CD4-positive, alpha-beta T cell treated with Interleukin-1 beta for 1 hour (primary cell): ENCODE measurements at regions not wholly inside any gene's neighbourhood (a gene's known extent, or its start where the extent isn't known, plus 50 kb on each side); places are given as distances from the start of the nearest gene placed in this dataset.
A peak's percentile ranks its signal among the peaks of the same experiment; 100 is the strongest.

Experiments
- DNase-seq, 2 donors: peaks; one replicate each; pipeline ENCODE4 v3.0.0-alpha.2; 2020 to 2022

DNA sequence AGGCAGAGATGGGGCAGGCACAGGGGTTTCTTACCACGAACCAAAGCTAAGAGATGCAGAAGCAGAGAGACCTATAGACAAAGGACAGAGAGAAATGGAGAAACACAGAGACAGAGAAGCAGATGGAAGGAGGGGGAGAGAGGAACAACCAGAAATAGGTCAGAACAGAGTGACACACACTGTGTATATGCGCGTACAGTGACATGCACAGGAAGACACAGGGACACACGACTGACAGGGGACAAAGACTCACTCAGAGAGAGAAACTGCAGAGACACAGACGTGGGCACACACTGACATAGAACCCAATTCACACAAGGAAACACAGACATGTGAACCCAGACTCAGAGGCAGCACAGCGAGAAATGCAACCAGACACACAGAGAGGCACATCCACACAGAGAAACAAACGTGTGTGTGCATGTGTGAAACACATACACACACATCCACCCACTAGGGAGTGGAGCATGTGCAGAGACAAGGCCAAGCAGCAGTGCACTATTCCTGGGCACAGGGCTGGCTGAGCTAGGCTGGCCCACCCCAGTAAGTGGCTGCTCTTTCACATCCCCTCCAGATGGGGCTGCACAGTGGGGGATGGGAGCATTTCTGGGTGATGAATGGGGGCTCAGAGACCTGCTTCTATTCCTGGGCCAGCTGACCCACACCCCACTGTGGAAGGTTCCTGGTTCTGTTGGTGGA lies 123.4 kb upstream of the CSF3R start:
- no peak for DNase-seq

DNA sequence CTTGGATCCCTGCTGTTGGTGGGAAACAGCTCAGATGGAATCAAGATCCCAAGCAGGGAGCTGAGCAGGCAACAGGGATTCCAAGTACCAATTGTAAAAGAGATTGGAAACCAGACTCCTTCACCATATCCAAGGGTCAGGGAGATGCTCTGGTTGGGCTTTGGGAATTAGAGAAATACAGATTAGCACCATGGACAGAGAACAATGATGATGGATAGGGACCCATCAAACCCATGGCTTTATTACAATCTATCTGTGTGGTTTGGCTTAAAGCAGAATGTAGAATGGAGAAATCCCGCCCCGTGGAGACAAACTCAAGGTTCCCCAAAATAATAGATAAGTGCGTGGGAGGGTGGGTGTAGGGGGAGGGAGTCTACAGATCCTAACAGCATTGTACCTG lies 120.7 kb upstream of the CSF3R start:
- no peak for DNase-seq

DNA sequence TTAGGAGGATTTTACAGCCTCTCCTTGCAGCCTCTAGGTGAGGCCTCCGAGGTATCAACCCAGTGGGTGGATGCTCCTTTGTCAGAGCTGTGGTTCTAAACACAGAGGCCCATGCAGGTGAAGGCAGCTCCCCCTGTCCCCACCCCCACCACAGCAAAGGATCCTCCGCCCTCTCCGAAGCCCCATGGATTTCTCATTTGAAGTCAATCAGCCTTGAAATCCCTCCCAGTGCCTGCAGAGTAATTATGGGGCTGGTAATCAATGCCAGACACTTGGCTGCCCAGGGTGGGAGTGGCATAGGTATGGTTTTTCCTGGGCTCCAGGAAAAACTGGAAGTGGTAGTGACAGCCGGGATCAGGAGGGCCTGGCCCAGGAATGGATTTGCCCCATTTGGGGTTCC lies 119.5 kb upstream of the CSF3R start:
- DNase-seq = no peak

DNA sequence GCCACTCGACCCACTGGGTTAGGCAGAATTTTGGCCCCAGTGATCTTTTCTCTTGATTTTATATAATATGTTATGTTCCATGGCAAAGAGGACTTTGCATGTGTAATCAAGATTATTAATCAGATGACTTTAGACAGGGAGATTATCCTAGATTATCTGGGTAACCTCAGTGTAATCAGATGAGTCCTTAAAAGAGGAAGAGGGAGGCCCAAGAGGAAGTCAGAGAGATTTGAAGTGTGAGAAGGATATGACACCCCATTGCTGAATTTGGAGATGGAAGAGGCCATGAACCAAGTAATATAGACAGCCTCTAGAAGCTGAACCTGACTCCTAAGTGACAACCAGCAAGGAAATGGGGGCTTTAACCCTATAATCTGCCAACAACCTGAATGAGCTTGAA lies 117.1 kb upstream of the CSF3R start:
- no peak for DNase-seq

DNA sequence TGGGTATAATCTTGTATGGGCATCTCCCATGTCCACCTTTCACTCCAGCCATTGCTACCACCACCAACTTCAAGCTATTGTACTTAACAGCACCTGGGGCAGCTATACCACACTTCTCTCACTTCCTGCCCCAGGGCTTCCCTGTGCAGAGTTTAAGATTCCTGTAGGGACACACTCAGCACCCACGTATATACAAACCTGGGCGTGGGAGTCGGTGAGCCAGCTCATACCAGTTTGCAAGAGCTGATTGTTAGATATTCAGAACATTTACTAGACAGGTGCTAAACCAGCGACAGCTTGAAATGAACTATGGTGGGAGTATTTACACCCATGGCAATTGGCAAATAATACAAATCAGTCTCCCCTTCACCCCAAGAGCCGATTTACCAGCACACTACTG lies 114.8 kb upstream of the CSF3R start:
- no peak for DNase-seq

DNA sequence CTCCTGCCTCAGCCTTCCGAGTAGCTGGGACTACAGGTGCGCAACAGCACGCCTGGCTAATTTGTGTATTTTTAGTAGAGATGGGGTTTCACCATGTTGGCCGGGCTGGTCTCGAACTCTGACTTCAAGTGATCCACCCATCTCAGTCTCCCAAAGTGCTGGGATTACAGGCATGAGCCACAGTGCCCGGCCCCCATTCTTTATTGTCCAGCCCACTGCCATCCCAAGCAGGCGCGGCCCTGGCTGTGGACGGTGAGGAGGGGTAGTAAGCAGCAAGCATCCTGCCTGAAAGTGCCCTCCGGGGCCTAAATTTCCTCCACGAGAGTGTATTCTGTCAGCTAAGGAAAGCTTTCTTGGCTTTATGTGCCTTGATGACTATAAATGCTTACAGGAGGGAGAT lies 113.2 kb upstream of the CSF3R start:
- DNase-seq = no peak

DNA sequence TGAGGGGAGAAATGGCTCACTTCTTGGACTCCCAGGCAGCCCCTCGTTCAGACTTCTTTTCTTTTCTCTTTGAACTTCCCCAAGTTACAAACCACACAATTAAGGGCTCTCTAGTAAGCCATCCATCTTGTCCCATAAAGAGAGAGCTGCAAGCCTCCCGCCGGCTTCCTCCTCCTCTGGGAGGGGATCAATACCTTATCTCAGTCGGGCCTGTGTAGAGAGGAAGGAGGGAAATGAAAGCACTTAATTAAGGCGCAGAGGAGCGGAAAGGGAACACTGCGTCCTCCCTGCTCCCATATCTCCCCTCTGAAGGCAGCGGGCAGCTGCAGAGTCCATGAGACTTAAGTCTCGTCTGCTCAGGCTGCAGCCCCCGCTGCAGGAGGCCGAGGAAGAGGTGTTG lies 112.6 kb upstream of the CSF3R start:
- no peak for DNase-seq

DNA sequence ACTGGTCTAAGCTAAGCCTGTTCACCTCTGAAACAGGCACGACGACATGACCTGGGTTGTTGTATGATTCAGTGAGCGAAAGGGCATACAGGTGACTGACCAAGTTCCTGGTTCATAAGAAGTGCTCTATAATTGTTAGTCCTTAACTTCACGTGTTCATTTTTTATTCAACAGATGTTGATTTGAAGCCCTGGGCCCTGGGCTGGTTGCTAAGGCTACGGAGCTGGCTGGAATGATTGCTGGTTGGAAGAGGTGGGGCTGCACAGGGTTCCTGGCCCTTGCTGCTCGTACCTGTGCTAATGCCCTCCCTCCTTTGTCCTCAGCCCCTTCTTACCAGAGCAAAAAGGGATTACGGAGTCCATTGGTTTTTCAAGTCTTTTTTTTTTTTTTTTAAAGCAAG lies 111.3 kb upstream of the CSF3R start:
- DNase-seq = no peak

DNA sequence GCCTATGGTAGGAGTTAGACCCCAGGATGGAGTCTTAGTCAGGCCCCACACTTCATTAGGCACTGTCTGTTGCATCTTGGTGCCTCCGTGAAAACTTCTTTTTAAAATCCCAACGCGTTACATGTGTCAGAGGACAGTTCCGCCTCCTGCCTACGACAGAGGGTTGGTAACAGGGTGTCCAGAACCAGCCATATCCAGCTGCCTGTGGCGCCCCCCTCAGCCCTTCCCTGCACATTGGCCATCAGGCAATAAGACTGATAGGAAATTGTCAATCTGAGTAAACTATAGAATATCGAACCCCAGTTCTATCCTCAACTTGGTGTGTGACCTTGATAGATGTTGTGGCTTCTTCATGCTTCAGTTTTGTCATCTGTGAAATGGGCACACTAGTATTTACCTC lies 108.6 kb upstream of the CSF3R start:
- no peak for DNase-seq

DNA sequence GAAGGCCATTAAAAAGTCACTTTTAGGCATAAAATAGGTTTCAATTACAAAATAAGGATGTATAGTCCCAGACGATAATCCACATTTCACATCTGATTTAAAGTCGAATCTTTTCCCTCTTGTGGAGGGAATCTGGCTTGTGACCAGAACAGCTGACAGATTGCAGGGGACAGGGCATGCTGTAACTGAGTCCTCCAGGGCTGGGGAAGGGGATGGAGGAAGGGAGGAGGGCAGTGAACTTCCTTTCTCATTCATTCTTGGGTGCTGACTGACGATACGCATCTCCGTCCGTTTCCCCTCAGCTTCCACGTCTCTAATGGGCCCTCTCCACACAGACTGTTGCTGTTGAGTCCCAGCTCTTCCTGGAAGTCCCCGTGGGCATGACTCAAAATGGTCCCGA lies 108.1 kb upstream of the CSF3R start:
- DNase-seq = no peak

DNA sequence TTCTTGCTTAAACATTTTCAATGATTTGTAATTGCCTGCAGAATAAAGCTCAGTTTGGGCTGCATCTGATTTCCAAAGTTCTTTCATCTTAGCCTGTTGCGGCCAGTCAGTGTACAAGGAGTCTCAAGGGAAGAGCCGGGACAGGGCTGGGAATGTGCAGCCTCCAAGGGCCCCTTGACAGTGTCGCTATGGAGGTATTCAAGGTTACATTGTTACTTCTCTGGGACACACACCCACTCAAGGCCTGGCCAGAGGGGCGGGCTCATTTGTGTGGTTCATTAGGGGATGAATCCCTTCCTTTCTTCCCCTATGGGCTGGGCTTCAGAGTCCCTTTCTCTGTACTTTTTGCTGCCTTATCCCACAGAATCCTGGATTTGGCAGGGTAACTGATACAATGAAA lies 107.6 kb upstream of the CSF3R start:
- DNase-seq = no peak

DNA sequence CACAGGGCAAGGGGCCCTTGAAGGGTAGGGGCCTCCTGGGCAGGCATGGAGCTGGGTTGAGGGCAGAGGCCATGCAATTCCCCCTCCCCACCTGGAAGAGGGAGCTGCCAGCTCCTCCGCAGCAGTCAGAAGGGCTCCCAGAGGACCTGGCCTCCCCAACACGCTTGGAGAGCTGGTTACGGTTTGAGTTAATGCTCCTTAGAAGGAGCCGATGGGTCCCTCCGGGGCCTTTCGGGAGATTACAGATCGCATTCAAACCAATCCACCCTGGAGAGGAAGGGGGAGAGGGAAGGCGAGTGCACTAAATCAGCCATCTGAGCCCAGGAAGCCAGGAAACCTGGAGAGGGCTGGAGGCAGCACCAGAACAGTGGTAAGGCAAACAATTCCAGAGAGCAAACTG lies 106.3 kb upstream of the CSF3R start:
- no peak for DNase-seq

DNA sequence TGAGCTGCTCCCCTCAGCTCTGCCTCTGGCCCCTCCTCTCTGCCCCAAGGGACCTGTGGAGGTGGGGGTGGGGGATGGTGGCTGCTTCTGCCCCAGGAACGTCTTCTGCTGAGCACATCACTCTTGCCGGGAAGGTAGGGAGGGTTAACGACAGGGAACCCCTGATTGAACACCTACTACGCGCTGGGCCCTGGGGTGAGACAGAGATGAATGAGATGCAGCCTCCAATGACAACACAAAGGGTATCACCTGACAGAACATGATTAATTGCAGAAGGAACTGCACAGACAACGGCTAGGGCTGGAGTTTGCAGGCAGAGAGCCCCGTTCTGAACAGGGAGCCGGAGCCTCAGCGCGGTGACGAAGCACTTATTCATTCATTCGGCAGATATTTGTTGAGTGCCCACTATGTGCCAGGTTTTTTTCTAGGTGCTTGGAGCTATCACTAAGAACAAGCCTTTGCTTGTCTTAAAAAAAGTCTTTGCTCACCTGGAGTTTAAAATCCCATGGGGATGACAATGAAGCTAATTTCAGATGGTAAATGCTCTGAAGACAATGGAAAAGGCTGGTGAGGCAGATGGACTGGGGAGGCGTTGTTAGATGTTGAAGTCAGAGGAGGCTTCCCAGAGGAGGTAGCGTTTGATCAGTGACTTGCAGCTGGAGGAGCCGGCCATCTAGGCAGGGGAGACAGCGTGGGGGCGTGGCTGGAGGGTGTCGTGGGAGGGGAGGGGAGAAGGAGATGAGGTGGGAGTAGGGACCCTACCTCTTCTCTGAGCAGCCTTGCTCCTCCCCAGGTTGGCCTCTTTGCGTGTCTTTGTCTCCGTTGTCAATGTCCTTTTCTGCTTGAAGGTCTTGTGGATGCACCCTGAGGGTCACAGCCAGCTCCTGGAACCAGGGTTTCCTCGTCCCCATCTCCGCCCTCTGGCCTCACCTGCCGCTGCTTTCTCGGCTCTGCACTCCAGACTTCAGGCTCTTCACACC lies 103.1 kb upstream of the CSF3R start:
- DNase-seq = no peak

DNA sequence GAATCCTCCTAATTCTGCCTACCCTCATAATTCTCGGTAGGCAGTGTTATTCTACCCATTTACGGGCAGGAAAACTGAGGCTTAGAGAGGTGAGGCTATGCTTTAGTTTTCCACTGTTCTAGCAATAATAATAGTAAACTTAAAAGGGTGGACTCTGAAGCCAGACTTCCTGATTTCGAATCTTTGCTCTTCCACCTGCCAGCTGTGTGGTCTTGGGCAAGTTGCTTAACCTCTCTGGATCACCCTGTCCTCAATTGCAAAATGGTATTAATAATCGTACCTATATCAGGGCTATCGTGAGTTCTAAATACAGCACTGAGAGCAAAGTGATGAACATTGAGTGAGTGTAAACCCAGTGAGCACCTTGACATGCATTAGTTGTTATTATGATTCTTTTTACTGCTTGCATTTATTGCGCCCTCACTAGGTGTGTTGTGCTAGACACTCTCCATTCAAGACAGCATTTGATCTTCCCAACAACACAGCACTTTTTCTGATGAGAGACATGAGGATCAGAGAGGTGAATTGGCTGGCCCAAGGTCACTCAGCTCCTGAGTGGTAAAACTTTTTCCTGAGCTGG lies 102.3 kb upstream of the CSF3R start:
- no peak for DNase-seq

DNA sequence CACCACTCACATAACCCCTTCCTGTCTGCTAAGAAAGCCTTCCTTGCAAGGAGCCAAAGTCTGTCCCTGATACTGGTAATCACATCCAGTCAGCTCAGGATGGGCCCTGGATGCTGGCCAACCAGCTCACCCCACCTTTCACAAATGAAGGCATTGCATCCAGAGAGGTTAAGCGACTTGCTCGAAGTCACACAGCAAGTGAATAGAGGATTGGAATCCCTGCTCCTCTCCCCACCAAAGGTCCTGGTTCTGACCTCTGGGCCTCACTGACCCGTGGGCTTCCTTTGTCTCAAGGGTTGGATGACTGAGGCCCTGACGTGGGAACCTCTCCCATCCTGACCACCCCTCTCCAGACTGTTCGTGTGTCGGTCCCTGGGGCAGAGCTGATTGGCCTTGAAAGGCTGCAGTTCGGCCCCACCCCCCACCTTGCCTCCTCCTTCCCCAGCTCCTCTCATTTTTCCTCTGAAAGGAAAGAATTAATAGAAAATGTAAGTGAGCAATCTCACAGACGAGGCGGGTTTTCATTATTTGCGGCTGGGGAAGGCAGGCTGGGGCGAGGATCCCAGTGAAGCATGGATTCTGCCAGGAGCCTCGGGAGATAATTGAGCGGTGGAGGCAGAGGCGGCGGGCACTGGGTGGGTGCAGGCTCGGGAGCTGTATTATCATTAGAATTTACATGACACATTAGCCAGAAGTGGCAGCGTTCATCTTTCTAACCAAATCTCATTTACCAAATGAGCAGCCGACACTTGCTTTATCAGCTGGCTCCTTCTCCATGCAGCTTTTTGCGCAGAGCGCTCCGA lies 101.5 kb upstream of the CSF3R start:
- no peak for DNase-seq

DNA sequence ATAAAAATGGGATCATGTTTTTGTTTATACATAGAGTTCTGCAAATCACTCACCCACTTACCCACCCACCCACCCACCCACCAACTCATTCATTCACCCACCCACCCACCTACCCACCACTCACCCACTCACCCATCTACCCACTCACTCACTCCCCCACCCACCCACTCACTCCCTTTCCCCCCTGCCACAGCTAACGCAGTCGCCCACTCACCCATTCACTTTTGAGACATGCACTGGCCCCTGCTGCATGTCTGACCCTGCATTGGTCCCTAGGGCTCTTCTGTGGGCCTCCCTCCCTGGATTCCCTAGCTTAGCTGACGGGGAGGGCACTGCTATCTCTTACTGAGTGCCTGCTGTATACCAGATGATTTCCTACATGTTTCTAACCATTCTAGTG lies 100.4 kb upstream of the CSF3R start:
- no peak for DNase-seq

DNA sequence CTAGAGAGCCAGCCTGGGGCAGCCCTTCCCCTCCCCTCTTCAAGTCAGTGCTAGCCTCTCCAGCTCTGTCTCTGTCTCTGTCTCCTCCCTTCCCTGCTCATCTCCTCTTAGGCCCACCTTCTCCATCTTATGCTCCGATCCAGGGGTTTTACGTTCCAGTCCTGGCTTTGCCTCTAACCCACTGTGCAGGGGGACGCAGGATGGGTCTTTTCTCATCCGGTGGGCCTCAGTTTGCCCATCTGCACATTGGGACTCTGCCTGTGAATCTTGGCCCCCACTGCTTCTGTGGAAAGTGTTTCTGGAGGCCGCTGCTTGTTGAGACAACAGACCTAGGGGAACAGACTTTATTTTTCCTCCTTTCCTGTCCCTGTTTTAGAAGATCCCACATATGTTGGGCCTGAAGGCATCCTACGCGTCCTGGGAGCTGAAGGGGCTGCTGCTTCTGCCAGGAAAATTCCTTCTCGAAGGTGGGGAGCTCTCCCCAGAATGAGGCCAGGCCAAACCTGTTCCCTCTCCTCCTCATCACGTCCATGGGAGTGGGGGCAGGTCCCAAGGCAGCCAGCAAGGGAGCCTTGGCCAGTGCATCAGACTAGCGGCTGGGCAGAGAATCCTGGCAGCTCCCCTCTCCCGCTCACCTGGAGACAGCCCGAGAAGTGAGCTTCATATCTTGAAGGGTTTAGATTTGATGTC lies 99.5 kb upstream of the CSF3R start:
- no peak for DNase-seq

DNA sequence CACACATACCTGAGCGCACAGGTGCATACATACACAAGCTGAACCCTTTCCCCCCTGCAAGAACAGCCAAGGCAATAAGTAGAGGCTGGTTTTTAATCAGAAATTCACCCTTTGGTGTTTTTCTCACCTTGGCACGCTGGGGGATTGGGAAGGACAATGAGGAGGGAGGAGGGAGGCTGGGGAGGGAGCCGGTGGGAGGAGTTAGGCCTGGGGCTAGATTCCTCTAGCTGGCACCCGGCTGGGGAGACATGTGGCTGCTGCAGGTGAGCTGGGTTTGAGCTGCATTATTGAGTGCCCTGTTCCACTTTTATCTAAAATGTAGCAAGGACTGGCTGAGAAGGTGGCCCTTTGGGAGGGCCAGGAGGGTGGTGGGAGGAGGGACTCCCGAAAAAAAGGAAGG lies 97.8 kb upstream of the CSF3R start:
- no peak for DNase-seq

DNA sequence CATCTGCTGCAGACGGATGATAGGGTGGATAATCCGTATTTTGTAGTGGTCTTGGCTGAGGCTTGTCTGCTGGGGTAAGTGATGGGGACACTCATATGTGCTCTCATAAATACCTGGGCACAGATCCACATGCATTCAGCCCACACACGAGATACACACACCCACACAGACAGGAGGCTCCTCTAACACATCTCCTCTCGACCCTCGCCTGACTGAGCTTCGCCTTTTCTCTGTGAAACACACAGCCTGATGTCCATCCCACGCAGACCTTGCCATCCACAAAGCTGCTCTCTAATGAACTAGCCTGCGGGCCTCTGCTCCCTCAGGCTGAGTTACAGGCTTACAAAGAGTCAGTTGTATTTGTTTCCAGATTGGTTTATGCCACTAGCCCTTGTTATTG lies 96.3 kb upstream of the CSF3R start:
- DNase-seq = no peak

DNA sequence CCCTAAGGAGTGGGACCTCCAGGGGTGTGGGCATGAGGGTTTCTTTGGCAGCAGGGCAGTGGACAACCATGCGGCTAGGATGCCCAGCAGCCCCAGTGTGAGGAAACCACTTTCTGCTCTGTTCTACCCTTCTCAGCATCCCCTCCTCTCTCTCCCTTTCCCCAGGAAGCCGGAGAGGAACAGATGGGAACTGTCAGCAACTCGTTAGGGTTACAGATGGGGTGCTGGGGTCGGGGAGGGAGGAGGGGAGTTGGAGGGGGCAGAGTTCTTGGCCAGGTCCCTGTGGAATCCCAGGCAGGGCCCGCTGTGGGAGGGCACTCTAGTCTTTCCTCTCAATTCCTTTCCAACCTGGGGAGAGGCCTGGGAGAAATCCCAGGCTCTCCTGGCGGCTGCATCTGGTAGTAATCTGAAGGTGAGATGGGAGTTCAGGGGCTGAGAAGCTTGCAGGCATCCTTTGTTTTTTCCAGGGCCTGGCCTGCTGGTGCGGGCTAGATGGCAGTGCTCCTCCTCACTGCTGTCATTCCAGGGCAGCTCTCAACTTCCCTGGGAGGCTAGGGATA lies 93.9 kb upstream of the CSF3R start:
- DNase-seq = no peak

DNA sequence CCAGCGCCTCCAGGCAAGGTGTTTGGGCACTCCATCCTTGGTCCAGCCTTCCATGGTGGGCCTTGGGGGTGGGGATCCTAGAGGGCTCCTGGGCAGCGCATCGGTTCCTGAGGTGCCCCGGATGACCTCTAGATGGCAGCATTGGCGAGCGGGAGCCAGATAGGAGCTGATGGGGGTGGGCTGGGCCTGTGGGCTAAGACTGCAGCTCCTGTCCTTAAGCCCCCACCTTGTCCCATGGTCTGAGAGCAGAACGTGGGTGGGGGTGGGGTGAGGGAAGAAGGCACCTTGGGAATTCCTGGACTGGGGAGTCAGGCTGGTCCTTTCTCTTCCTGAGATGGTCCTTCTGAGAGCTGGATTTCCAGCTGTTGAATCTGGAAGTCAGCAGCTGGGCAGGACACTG lies 93.4 kb upstream of the CSF3R start:
- peak; percentile 20 to 36 for DNase-seq

DNA sequence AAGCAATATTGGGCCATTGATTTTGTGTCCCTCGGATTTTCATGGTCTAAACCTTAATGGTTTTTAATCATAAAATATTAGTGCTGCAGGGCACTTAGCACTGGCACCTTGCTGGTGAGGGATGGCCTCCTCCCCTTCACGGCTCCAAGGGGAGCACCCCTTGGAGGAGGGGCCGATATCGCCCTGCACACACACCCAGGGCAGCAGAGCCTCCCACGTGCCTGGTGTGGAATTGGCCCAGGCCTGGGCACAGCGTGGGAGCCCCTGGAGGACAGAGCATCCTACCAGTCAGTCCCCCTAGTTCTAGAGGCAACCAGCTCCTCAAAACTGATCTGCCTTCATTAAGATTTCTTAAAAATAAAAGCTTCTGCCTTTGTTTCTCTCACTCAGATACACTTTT lies 90.7 kb upstream of the CSF3R start:
- no peak for DNase-seq
